Fibroblast of the aortic adventitia (primary cell): ENCODE measurements at regions not wholly inside any gene's neighbourhood (a gene's known extent, or its start where the extent isn't known, plus 50 kb on each side); places are given as distances from the start of the nearest gene placed in this dataset.
A peak's percentile ranks its signal among the peaks of the same experiment; 100 is the strongest.

ENCODE experiments used
- DNase-seq: peaks from one replicate; pipeline ENCODE4 v3.0.0-alpha.2; 2010; ENCODE audit warnings: low read depth
- H3K4me3 ChIP-seq: 2 replicates; pipeline ENCODE4 v1.5.1; 2011; ENCODE audit warnings: low read depth, mild to moderate bottlenecking, control low read depth, low read length, moderate library complexity
- TF ChIP-seq, protein P1 (sequence below): IDR thresholded peaks from 2 replicates; pipeline ENCODE4 v1.5.1; 2011; ENCODE audit warnings: mild to moderate bottlenecking, low read length, control low read depth, inconsistent platforms; ENCODE audit not compliant: insufficient read depth

DNA sequence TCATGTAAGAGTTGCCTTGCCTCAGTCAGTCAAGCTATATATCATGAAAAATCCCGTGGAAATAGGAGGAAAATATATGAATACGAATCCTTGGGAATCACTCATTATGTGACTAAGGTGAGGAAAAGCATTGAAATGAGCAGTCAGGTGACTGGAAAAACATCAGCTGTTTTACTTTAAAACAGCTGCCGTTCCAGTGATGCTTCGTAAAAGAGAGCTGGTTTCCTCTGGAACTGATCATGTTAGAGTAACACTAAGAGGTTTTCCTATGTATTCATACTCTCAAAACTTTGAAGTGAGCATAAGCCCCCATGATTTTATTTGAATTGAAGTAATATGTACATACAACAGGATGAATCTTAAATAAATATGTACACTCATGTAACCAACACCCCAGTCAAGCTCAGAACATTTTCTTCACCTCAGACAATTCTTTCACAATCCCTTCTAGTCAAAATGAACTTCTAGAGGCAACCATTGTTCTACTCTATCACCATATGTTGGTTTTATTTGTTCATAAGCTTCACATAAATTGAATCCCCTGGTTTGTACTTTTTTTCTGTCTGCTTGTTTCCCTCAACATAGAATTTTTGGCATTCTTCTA is 107.7 kb downstream of the SLC25A46 start:
- no peak overlapping the region for H3K4me3 ChIP-seq
- DNase-seq, result no peak
- TF ChIP-seq, protein P1, sequence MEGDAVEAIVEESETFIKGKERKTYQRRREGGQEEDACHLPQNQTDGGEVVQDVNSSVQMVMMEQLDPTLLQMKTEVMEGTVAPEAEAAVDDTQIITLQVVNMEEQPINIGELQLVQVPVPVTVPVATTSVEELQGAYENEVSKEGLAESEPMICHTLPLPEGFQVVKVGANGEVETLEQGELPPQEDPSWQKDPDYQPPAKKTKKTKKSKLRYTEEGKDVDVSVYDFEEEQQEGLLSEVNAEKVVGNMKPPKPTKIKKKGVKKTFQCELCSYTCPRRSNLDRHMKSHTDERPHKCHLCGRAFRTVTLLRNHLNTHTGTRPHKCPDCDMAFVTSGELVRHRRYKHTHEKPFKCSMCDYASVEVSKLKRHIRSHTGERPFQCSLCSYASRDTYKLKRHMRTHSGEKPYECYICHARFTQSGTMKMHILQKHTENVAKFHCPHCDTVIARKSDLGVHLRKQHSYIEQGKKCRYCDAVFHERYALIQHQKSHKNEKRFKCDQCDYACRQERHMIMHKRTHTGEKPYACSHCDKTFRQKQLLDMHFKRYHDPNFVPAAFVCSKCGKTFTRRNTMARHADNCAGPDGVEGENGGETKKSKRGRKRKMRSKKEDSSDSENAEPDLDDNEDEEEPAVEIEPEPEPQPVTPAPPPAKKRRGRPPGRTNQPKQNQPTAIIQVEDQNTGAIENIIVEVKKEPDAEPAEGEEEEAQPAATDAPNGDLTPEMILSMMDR, result no peak

DNA sequence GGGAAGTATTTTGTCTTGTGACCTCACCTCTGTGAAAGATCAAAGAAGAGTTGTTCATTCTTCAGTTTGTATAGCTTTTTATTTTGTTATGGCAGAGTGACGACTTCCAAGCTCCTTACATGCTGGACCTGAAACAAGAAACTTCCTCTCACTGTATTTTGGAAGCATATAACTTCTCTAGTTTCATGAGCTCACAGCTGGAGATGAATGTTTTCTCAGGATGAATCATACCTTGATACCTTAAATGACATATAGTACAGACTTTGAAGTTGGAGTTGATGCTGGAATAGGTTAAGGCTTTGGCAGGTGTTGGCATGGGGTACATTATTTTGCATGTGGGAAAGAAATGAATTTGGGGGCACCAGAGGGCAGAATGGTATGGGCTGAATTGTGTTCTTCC is 112.5 kb downstream of the SLC25A46 start:
- DNase-seq, result peak; percentile 29
- TF ChIP-seq, protein P1, result no peak
- no peak overlapping the region for H3K4me3 ChIP-seq

DNA sequence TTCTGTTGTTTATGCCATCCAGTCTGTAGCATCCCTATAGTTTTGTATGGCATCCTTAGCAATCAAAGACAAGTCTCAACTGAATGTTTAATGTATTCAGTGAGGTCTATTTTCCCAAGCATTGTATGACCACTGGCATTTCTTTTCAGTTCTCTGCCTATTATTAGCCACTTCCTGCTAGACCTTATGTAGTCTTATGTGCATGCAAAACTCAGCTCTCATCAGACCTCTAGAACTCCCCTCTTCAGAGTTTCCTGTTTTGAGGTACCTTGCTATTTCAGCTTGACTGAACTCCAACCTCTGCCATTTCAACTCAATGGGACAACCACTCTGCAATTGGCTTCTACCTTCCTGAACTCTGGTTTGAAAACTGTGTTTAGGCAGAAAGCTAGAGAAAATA is 113.2 kb downstream of the SLC25A46 start:
- TF ChIP-seq, protein P1, result no peak
- no peak for DNase-seq
- no peak overlapping the region for H3K4me3 ChIP-seq

DNA sequence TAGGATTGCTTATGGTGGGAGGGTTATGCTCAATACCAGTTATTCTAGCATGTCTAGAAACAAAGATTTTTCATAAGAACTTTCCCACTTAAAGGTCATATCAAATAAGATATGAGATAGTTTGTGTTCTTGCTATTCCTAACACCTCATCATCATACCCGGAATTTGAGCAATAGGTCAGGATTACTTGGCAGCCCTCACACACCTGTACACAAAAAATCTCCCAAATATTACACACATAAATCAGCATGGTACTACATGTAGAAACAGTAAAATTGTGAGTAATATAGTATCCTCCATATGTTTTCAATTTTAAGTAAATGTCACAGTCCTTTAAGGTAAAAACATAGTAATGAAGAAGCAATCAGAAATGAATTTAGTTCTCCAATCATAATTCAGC is 113.7 kb downstream of the SLC25A46 start:
- no peak overlapping the region for H3K4me3 ChIP-seq
- TF ChIP-seq, protein P1, result no peak
- DNase-seq, result no peak

DNA sequence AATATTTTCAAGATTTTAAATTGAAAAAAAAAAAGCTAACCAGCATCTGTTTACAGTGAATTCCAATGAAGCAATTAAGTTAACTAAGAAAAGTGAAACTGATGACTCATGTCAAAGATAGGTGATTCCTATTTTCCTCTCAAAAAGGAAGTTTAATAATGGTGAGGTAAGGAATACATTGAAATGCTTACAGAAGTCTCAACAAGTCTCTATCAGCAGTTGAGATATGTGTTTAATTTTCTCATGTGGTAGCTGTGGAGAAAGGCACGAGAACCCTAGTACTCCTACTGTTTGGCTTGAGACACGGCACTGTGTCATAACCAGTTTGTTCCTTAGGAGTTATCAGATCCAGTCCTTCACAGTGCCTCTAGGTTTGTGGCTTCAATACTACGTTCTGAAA is 114.5 kb downstream of the SLC25A46 start:
- peak; percentile 58 for DNase-seq
- H3K4me3 ChIP-seq, result no peak overlapping the region
- TF ChIP-seq, protein P1, result no peak

DNA sequence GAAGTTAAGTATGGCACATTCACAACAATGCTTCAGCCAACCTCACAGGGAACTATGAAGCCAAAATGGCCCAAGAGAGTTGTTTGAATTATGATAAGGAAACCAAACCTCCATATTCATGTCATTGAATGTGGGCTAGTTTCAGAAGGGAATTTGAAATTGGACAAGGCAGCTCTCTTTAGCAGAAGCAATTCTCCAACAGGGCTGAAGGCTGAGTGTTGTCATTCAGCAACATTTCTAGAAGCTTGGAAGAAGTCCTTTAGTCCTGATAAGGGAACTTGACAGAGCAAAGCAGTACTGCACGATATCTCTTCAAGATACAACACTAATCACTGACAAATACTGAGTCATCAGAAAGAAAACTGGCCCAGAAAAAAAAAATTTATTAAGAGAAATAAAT is 115.4 kb downstream of the SLC25A46 start:
- DNase-seq, result peak; percentile 96
- no peak overlapping the region for H3K4me3 ChIP-seq
- TF ChIP-seq, protein P1, result no peak

DNA sequence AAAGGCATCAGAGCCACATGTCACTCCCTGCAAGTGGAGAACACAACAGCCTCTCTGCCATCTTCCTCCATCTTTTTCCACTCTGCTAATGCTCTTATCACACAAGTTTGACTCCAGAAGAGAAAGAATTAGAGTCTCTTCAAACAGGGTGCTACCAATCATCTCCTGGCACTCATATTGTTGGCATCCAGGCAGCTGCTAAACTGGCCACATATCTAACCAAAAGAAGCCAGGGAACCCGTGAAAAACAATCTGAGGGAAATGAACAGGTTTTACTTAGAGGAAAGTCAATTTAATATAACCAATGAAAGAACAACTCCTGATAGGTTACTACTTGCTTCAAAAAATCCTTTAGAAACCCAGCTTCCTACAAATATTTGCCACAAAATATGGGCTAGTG is 117.2 kb downstream of the SLC25A46 start:
- no peak overlapping the region for H3K4me3 ChIP-seq
- DNase-seq, result no peak
- TF ChIP-seq, protein P1, result no peak
